ENCODE measurements at regions not wholly inside any gene's neighbourhood (a gene's known extent, or its start where the extent isn't known, plus 50 kb on each side); places are given as distances from the start of the nearest gene placed in this dataset.

DNA sequence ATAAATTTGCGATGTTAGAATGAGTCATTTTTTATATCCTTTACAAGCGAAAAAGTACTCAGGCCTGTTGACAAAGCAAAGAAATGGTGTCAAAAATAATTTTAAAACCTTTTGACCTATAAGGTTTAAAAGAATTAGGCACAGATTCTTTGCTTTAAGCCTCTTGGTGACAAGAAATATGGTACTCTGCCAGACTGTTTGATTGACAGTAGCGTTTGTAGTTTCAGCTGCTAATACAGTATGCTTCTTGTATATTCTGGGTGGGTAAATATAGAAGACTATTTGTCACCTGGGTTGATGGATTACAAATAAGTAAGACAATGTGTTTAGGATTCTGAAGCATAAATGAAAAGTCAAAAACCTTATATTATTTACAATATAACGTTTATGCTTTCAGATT is 193.1 kb upstream of the PITX2 start:
- H3K4me3 ChIP-seq = no peak overlapping the region
- no peak overlapping the region for H3K27ac ChIP-seq
- no peaks in the 10 kb centered on the region for H3K4me1 ChIP-seq
- no peaks in the 10 kb centered on the region for H3K27me3 ChIP-seq
- DNase-seq = no peak
- intact Hi-C loops (cut with DNase I) = no loop called here
- no peaks in the 10 kb centered on the region for H3K36me3 ChIP-seq
- no peaks in the 10 kb centered on the region for H3K9me3 ChIP-seq
- ATAC-seq = no peak
- TF ChIP-seq POLR2A (IDR thresholded peaks at IDR 0.05) (no peak), CTCF (IDR thresholded peaks at IDR 0.05) (no peak)
- WGBS (ENCODE audit: insufficient coverage, low coverage, low lambda C conversion rate, missing lambda C conversion rate) = 65% methylated on average over 4 of the region's 4 CpGs

DNA sequence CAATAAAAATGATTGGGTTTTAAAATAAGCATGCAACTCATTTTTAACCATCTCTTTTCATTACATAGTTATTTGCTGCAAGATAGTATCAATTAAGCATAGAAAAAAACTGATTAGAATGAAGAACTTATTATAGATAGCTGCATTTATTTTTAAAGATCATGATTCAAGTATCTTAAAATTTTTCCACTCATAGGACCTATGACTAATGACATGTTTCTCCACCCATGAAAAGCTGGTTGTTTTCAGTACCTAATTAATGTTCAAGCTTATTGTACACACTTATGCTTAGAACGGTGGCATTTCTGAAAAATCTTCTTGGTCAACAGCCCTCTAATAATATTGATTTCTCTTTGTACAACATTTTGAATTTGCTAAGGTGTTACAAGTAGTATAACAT is 193.5 kb upstream of the PITX2 start:
- H3K36me3 ChIP-seq = no peaks in the 10 kb centered on the region
- DNase-seq = no peak
- no peaks in the 10 kb centered on the region for H3K4me1 ChIP-seq
- no peak overlapping the region for H3K4me3 ChIP-seq
- ATAC-seq = no peak
- intact Hi-C loops (cut with DNase I) = no loop called here
- no peak overlapping the region for H3K27ac ChIP-seq
- no peaks in the 10 kb centered on the region for H3K9me3 ChIP-seq
- 33% methylated on average over 1 of the region's 1 CpG for WGBS (ENCODE audit: insufficient coverage, low coverage, low lambda C conversion rate, missing lambda C conversion rate)
- H3K27me3 ChIP-seq = no peaks in the 10 kb centered on the region
- TF ChIP-seq CTCF (IDR thresholded peaks at IDR 0.05) (no peak), POLR2A (IDR thresholded peaks at IDR 0.05) (no peak)

DNA sequence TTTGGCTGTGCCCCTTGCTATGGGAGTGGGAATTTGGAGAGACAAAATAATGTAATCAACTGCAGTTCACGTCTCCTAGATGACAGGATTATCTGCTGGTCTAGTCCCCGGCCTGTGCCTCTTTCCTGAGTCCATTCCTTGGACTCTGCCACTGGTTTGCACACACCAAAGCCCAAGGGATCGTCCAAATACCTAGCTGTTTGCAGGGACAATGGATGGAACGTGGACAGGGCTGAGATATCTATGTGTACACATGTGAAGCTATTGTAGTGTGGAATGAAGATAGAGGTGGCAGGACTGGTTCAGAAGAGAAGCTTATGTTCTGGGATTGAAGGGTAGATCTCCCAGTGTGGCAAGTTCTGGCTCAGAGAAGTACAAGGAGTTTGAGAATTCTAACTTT is 198.3 kb upstream of the PITX2 start:
- Histone ChIP-seq H3K9me3 (no peaks in the 10 kb centered on the region), H3K27me3 (no peaks in the 10 kb centered on the region), H3K27ac (no peak overlapping the region), H3K4me1 (no peaks in the 10 kb centered on the region), H3K36me3 (no peaks in the 10 kb centered on the region), H3K4me3 (no peak overlapping the region)
- TF ChIP-seq CTCF (IDR thresholded peaks at IDR 0.05) (no peak), POLR2A (IDR thresholded peaks at IDR 0.05) (no peak)
- no peak for ATAC-seq
- intact Hi-C loops (cut with DNase I) = no loop called here
- DNase-seq = no peak
- 18% methylated on average over 3 of the region's 4 CpGs for WGBS (ENCODE audit: insufficient coverage, low coverage, low lambda C conversion rate, missing lambda C conversion rate)

DNA sequence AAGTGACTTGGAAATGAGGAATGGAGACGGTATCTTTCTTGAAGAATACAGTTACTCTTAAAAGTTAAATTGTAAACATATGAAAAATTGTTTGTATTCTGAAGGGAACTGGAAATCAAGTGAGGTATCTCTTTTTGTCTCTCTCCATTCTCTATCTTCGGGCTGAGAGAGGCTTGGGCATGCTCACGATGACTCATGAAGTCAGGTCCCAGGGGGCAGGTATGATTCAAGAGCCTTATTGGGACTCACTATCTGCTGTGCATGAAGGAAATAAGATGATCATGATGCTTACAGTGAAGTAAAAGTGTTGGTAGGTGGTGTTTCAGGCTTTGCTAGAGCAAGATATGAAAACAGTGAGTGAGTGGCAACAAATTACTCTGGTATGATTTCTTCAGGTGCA is 200.4 kb upstream of the PITX2 start:
- no peak for DNase-seq
- H3K27me3 ChIP-seq = no peaks in the 10 kb centered on the region
- no peaks in the 10 kb centered on the region for H3K36me3 ChIP-seq
- TF ChIP-seq POLR2A (IDR thresholded peaks at IDR 0.05) (no peak), CTCF (IDR thresholded peaks at IDR 0.05) (no peak)
- ATAC-seq = no peak
- no peak overlapping the region for H3K4me3 ChIP-seq
- H3K4me1 ChIP-seq = no peaks in the 10 kb centered on the region
- intact Hi-C loops (cut with DNase I) = no loop called here
- no peak overlapping the region for H3K27ac ChIP-seq
- 67% methylated on average over 3 of the region's 3 CpGs for WGBS (ENCODE audit: insufficient coverage, low coverage, low lambda C conversion rate, missing lambda C conversion rate)
- no peaks in the 10 kb centered on the region for H3K9me3 ChIP-seq

DNA sequence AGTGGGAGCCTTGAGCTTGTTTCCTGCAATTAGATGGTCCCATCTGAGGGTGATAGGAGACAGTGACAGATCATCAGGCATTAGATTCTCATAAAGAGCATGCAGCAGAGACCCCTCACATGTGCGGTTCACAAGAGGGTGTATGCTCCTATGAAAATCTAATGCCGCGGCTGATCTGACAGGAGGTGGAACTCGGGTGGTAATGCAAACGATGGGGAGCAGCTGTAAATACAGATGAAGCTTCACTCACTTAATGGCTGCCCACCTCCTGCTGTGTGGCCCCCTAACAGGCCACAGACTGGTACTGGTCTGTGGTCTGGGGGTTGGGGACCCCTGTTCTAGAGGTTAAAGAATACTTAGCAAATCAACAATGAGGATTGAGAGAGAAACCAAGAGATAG is 201.5 kb upstream of the PITX2 start:
- no peak for TF ChIP-seq POLR2A (IDR thresholded peaks at IDR 0.05)
- DNase-seq = no peak
- Histone ChIP-seq H3K27ac (no peak overlapping the region), H3K36me3 (no peaks in the 10 kb centered on the region), H3K4me1 (no peaks in the 10 kb centered on the region), H3K27me3 (no peaks in the 10 kb centered on the region), H3K4me3 (no peak overlapping the region), H3K9me3 (no peaks in the 10 kb centered on the region)
- intact Hi-C loops (cut with DNase I) = no loop called here
- 94% methylated on average over 3 of the region's 5 CpGs for WGBS (ENCODE audit: insufficient coverage, low coverage, low lambda C conversion rate, missing lambda C conversion rate)
- ATAC-seq = no peak

All from right lobe of liver (tissue), 6 donors.